Psoas muscle (tissue), 7 donors: ENCODE measurements at regions not wholly inside any gene's neighbourhood (a gene's known extent, or its start where the extent isn't known, plus 50 kb on each side); places are given as distances from the start of the nearest gene placed in this dataset.

Source experiments
- ATAC-seq, 4 donors: fragments of 200-7000 bp; cut with Tn5 transposase; one replicate each; pipeline ENCODE4 v1.9.1; 2020; ENCODE audit warnings: moderate library complexity in 3 of 4, mild to moderate bottlenecking in 2 of 4
- DNase-seq, 2 donors: peaks; one replicate each; pipeline ENCODE4 v3.0.0-alpha.2; 2020
- H3K27ac ChIP-seq: fragments of 200-600 bp; one replicate; pipeline ENCODE4 v1.8.0; 2022
- H3K27me3 ChIP-seq, 3 donors: fragments of 200-600 bp in 1 of 3; one replicate each; pipeline versions ENCODE4 v1.6.1 to v1.8.0; 2013 to 2022; ENCODE audit warnings: low read length in 2 of 3, mild to moderate bottlenecking in 2 of 3, moderate library complexity in 1 of 3; ENCODE audit not compliant: insufficient read depth in 3 of 3
- H3K36me3 ChIP-seq, 2 donors: fragments of 200-600 bp in 1 of 2; one replicate each; pipeline versions ENCODE4 v1.6.1 to v1.8.0; 2013 to 2022; ENCODE audit warnings: low read depth in 1 of 2, mild to moderate bottlenecking in 1 of 2, moderate library complexity in 1 of 2; ENCODE audit not compliant: insufficient read depth in 1 of 2
- H3K4me1 ChIP-seq: fragments of 200-600 bp; one replicate; pipeline ENCODE4 v1.8.0; 2022
- H3K4me3 ChIP-seq: fragments of 200-600 bp; one replicate; pipeline ENCODE4 v1.8.0; 2022; ENCODE audit warnings: mild to moderate bottlenecking
- H3K9me3 ChIP-seq: fragments of 200-600 bp; one replicate; pipeline ENCODE4 v1.8.0; 2022
- CTCF ChIP-seq: fragments of 200-600 bp; IDR thresholded peaks from one replicate; pipeline ENCODE4 v1.8.0; 2022; ENCODE audit warnings: antibody characterized with exemption
- WGBS, 3 donors: extraction: QIAGEN DNeasy Blood & Tissue Kit; methylation state at CpG; one replicate each; pipeline versions ENCODE4 v1.1.6 to v1.1.7; 2013; 5-methylcytosine and 5-hydroxymethylcytosine counted together
- intact Hi-C, 2 donors: fragments of 100-400 bp; cut with DNase I; formaldehyde crosslinking; loops; one replicate each; pipeline versions ENCODE4 v1.11.0 to v1.14.2; 2022
- donor health status: healthy with polysubstance abuse.
- donor health status: DM: no; HTN: no; CAD: no; lungs with moderate emphysema.
- donor health status: Bipolar disorder and iron deficiency.
- donor health status: healthy.
- donor health status: DM: yes; HTN: yes; CAD: no.
- donor health status: DM: no; HTN: no; CAD: no.
- donor health status: DM: yes; HTN: yes; CAD: no.

- Histone ChIP-seq H3K4me3 (no peak overlapping the region), H3K4me1 (no peaks in the 10 kb centered on the region), H3K9me3 (no peaks in the 10 kb centered on the region), H3K27ac (no peak overlapping the region), H3K36me3 (no peaks in the 10 kb centered on the region), H3K27me3 (peaks cover 0 to 5% (median 2%) of the 10 kb centered on the region in 3 donors)
- 32 to 43% (median 38%) methylated on average over 10 of the region's 10 CpGs for WGBS, 3 donors
- intact Hi-C loops = no loop called here
- ATAC-seq (no peak), DNase-seq (no peak)
- no peak for TF ChIP-seq CTCF
These were observed 387.2 kb downstream of the NPIPA8 start for GRCh38 chr16:17949141-17949981.

GRCh38 chr16:17947637-17948036 is 388.9 kb downstream of the NPIPA8 start:
- Histone ChIP-seq H3K4me3 (no peak overlapping the region), H3K27ac (no peak overlapping the region), H3K4me1 (no peaks in the 10 kb centered on the region), H3K9me3 (no peaks in the 10 kb centered on the region), H3K27me3 (peaks cover 0 to 5% (median 2%) of the 10 kb centered on the region in 3 donors), H3K36me3 (no peaks in the 10 kb centered on the region)
- intact Hi-C loops = no loop called here
- DNase-seq (no peak), ATAC-seq (no peak)
- TF ChIP-seq CTCF = no peak
- 90 to 93% (median 92%) methylated on average over 3 of the region's 3 CpGs for WGBS, 3 donors

- WGBS, 3 donors = 71 to 91% (median 91%) methylated on average over 1 of the region's 1 CpG
- TF ChIP-seq CTCF = no peak
- no peak overlapping the region for H3K4me3 ChIP-seq
- peaks cover 0 to 5% (median 2%) of the 10 kb centered on the region in 3 donors for H3K27me3 ChIP-seq
- ATAC-seq (no peak), DNase-seq (no peak)
- H3K36me3 ChIP-seq = no peaks in the 10 kb centered on the region
- no peaks in the 10 kb centered on the region for H3K4me1 ChIP-seq
- no peak overlapping the region for H3K27ac ChIP-seq
- intact Hi-C loops = no loop called here
- H3K9me3 ChIP-seq = no peaks in the 10 kb centered on the region
These were observed 389.4 kb downstream of the NPIPA8 start for GRCh38 chr16:17947165-17947564.

GRCh38 chr16:17945080-17945601 is 391.4 kb downstream of the NPIPA8 start:
- peaks cover 0 to 2% (median 0%) of the 10 kb centered on the region in 3 donors for H3K27me3 ChIP-seq

More at GRCh38 chr16:17945080-17945601, 391.4 kb downstream of the NPIPA8 start:
- WGBS, 3 donors = 63 to 79% (median 67%) methylated on average over 5 of the region's 5 CpGs
- ATAC-seq = no peak
- H3K4me1 ChIP-seq = no peaks in the 10 kb centered on the region
- no peak for DNase-seq
- no peak overlapping the region for H3K27ac ChIP-seq
- TF ChIP-seq CTCF = no peak
- H3K4me3 ChIP-seq = no peak overlapping the region
- intact Hi-C loops = no loop called here
- no peaks in the 10 kb centered on the region for H3K36me3 ChIP-seq
- H3K9me3 ChIP-seq = no peaks in the 10 kb centered on the region
